ENCODE measurements at regions not wholly inside any gene's neighbourhood (a gene's known extent, or its start where the extent isn't known, plus 50 kb on each side); places are given as distances from the start of the nearest gene placed in this dataset.

DNA sequence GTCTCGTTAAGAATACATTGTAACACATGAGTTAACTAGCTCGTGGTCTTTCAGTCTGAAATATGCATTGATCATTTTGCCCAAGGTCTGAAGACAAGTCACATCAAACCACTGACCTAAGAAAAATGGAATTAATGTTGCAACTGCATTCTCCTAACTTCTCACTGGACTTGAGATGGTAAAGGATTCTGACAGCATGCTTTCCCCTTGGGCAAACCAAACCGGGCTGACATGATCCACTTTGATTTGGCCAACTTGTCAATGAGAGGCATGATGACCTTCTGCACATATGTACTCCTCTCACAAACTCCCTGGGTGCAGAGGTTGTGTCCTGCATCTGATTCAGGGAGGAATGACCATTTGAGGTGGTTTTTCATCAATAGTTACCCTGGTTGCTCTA lies 1982.5 kb upstream of the PIK3C3 start:
- TF ChIP-seq, protein P1, sequence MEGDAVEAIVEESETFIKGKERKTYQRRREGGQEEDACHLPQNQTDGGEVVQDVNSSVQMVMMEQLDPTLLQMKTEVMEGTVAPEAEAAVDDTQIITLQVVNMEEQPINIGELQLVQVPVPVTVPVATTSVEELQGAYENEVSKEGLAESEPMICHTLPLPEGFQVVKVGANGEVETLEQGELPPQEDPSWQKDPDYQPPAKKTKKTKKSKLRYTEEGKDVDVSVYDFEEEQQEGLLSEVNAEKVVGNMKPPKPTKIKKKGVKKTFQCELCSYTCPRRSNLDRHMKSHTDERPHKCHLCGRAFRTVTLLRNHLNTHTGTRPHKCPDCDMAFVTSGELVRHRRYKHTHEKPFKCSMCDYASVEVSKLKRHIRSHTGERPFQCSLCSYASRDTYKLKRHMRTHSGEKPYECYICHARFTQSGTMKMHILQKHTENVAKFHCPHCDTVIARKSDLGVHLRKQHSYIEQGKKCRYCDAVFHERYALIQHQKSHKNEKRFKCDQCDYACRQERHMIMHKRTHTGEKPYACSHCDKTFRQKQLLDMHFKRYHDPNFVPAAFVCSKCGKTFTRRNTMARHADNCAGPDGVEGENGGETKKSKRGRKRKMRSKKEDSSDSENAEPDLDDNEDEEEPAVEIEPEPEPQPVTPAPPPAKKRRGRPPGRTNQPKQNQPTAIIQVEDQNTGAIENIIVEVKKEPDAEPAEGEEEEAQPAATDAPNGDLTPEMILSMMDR (IDR thresholded peaks at IDR 0.05), result no peak
- TF ChIP-seq POLR2AphosphoS5 (IDR thresholded peaks at IDR 0.05) (no peak), POLR2A (IDR thresholded peaks at IDR 0.05) (no peak)
